Ascending aorta (tissue), 2 donors: ENCODE measurements at regions not wholly inside any gene's neighbourhood (a gene's known extent, or its start where the extent isn't known, plus 50 kb on each side); places are given as distances from the start of the nearest gene placed in this dataset.

ENCODE experiments used
- DNase-seq, 2 donors: peaks; one replicate each; pipeline ENCODE4 v3.0.0-alpha.2; 2019; ENCODE audit warnings: low spot score in 2 of 2
- H3K27ac ChIP-seq, 2 donors: fragments of 200-600 bp; sonication (generic); one replicate each; pipeline ENCODE4 v1.5.1; 2016 to 2017; ENCODE audit warnings: mild to moderate bottlenecking in 1 of 2
- H3K27me3 ChIP-seq: fragments of 200-600 bp; sonication (generic); one replicate; pipeline ENCODE4 v1.5.1; 2017
- H3K36me3 ChIP-seq, 2 donors: fragments of 200-600 bp; sonication (generic); one replicate each; pipeline ENCODE4 v1.5.1; 2016
- H3K4me1 ChIP-seq, 2 donors: fragments of 200-600 bp; sonication (generic); one replicate each; pipeline ENCODE4 v1.5.1; 2016 to 2017; ENCODE audit warnings: mild to moderate bottlenecking in 1 of 2
- H3K4me3 ChIP-seq, 2 donors: fragments of 200-600 bp; sonication (generic); one replicate each; pipeline ENCODE4 v1.5.1; 2016 to 2017; ENCODE audit warnings: mild to moderate bottlenecking in 1 of 2
- H3K9me3 ChIP-seq, 2 donors: fragments of 200-600 bp; sonication (generic); one replicate each; pipeline ENCODE4 v1.5.1; 2016
- intact Hi-C: fragments of 100-400 bp; cut with DNase I; formaldehyde crosslinking; loops from one replicate; pipeline ENCODE4 v1.15.1; 2023
- TF ChIP-seq, protein P1 (sequence below), 3 experiments: fragments of 200-600 bp in 2 of 3; fragments of 450-650 bp in 1 of 3; sonication (generic) in 2 of 3; IDR thresholded peaks; one replicate each; pipeline ENCODE4 v1.5.1; 2016 to 2019; ENCODE audit warnings: antibody characterized with exemption in 3 of 3, mild to moderate bottlenecking in 1 of 3, moderate library complexity in 1 of 3

- TF ChIP-seq, protein P1, sequence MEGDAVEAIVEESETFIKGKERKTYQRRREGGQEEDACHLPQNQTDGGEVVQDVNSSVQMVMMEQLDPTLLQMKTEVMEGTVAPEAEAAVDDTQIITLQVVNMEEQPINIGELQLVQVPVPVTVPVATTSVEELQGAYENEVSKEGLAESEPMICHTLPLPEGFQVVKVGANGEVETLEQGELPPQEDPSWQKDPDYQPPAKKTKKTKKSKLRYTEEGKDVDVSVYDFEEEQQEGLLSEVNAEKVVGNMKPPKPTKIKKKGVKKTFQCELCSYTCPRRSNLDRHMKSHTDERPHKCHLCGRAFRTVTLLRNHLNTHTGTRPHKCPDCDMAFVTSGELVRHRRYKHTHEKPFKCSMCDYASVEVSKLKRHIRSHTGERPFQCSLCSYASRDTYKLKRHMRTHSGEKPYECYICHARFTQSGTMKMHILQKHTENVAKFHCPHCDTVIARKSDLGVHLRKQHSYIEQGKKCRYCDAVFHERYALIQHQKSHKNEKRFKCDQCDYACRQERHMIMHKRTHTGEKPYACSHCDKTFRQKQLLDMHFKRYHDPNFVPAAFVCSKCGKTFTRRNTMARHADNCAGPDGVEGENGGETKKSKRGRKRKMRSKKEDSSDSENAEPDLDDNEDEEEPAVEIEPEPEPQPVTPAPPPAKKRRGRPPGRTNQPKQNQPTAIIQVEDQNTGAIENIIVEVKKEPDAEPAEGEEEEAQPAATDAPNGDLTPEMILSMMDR (IDR thresholded peaks at IDR 0.05) = no peak
- intact Hi-C loops = no loop called here
These were observed 316.3 kb downstream of the CBLN1 start for GRCh38 chr16:48965386-48965785.

GRCh38 chr16:48963901-48964615 lies 317.6 kb downstream of the CBLN1 start:
- Histone ChIP-seq H3K9me3 (no peaks in the 10 kb centered on the region), H3K4me1 (no peaks in the 10 kb centered on the region), H3K27me3 (no peaks in the 10 kb centered on the region), H3K4me3 (no peak overlapping the region), H3K27ac (no peak overlapping the region), H3K36me3 (no peaks in the 10 kb centered on the region)
- DNase-seq = no peak
- TF ChIP-seq, protein P1 (IDR thresholded peaks at IDR 0.05) = no peak
- intact Hi-C loops = no loop called here

More at GRCh38 chr16:48965386-48965785, 316.3 kb downstream of the CBLN1 start:
- Histone ChIP-seq H3K27me3 (no peaks in the 10 kb centered on the region), H3K4me3 (no peak overlapping the region), H3K4me1 (no peaks in the 10 kb centered on the region), H3K27ac (no peak overlapping the region), H3K9me3 (no peaks in the 10 kb centered on the region), H3K36me3 (no peaks in the 10 kb centered on the region)
- DNase-seq = no peak

DNA sequence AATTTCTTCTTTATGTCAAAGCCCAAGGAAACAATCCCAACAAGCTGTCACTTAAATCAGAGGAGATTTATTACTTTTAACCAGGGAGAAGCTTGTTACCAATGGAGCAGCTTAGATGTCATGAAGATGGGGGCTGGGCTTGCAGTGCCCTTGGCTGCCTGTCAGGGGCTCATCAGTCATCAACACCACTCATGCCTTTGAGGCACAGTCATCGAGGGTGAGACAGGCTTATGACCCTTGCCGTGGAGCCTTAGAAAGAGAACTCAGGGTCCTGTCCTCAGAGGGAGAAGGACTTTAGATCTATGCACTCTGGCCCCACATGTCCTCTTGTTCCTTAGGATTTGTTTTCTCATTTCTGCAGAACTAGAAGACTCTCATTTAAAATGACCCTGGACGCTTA lies 318.3 kb downstream of the CBLN1 start:
- H3K36me3 ChIP-seq = no peaks in the 10 kb centered on the region

DNA sequence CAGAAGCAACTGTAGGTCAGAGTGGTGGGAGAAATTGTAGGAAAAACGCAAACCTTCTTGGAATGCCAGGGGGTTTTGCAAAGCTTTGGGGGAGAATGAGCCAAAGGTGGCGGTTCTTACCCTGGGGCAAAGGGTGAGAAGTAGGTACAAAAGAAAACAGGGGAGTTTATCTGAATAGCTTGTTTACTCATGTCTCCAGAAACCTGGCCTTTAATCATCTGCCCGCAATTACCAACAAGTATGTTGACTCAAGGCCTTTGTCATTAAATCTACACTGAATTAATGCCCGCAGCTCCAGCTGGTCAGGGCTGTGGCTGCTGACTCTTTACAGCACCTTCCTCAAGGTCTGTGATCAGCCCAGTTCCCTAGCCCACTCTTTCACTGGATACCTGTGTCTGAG lies 320.1 kb downstream of the CBLN1 start:
- no peaks in the 10 kb centered on the region for H3K9me3 ChIP-seq
- no peaks in the 10 kb centered on the region for H3K36me3 ChIP-seq
- no peak for DNase-seq
- no peak overlapping the region for H3K27ac ChIP-seq
- H3K27me3 ChIP-seq = no peaks in the 10 kb centered on the region
- no peak overlapping the region for H3K4me3 ChIP-seq
- TF ChIP-seq, protein P1 (IDR thresholded peaks at IDR 0.05) = no peak
- no peaks in the 10 kb centered on the region for H3K4me1 ChIP-seq
- intact Hi-C loops = no loop called here

More for the DNA sequence above, 318.3 kb downstream of the CBLN1 start:
- intact Hi-C loops = no loop called here
- no peaks in the 10 kb centered on the region for H3K4me1 ChIP-seq
- H3K27ac ChIP-seq = no peak overlapping the region
- DNase-seq = no peak
- no peaks in the 10 kb centered on the region for H3K9me3 ChIP-seq
- no peaks in the 10 kb centered on the region for H3K27me3 ChIP-seq
- no peak overlapping the region for H3K4me3 ChIP-seq
- TF ChIP-seq, protein P1 (IDR thresholded peaks at IDR 0.05) = no peak

- DNase-seq = no peak
- Histone ChIP-seq H3K27me3 (no peaks in the 10 kb centered on the region), H3K36me3 (no peaks in the 10 kb centered on the region), H3K27ac (no peak overlapping the region), H3K4me1 (no peaks in the 10 kb centered on the region), H3K4me3 (no peak overlapping the region), H3K9me3 (no peaks in the 10 kb centered on the region)
- TF ChIP-seq, protein P1 (IDR thresholded peaks at IDR 0.05) = no peak
- intact Hi-C loops = no loop called here
These were observed 320.8 kb downstream of the CBLN1 start for GRCh38 chr16:48960830-48961229.
